GM21576 (cell line): ENCODE measurements at regions not wholly inside any gene's neighbourhood (a gene's known extent, or its start where the extent isn't known, plus 50 kb on each side); places are given as distances from the start of the nearest gene placed in this dataset.

Experiments
- ATAC-seq: cut with Tn5 transposase; IDR thresholded peaks from one replicate; pipeline ENCODE4 v1.9.1; 2021; ENCODE audit warnings: mild to moderate bottlenecking, moderate library complexity; ENCODE audit not compliant: unreplicated experiment

DNA sequence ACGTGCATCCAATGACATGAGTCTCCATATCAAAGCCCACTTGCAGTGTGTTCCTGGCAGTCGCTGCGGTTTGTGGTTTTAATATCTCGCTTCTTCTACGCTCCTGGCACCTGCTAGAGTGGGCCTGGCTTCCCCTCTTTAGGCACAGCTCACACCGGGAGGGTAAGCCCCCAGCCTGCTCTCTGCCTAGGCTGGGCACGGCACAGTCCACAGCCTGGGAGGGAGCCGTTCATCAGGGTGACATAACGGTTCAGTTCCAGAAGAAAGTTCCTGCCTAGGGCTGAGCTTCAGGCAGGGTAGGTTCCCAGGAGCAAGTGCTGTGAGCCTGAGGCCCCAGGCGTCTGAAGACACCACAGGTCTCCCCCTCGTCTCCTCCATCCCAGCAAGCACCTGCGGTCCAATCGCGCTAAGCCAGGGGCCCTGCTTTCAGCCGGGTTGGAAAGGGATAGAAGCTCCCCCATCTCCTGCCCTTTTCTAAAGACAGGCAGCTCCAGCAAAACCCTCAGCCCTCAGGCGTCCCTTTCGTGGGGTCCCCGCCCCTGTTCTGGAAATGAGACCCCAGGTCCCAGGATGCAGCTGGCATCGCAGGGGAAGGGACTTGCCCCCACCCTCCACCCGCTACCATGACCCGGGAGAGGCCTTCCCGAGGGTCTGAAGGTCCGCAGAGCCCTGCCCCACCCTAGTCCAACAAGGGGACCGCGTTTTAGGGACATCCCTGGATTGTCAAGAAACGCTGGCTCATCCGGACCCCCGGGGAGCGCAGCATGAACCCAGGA is 121.6 kb upstream of the ZNF507 start:
- no peak for ATAC-seq

DNA sequence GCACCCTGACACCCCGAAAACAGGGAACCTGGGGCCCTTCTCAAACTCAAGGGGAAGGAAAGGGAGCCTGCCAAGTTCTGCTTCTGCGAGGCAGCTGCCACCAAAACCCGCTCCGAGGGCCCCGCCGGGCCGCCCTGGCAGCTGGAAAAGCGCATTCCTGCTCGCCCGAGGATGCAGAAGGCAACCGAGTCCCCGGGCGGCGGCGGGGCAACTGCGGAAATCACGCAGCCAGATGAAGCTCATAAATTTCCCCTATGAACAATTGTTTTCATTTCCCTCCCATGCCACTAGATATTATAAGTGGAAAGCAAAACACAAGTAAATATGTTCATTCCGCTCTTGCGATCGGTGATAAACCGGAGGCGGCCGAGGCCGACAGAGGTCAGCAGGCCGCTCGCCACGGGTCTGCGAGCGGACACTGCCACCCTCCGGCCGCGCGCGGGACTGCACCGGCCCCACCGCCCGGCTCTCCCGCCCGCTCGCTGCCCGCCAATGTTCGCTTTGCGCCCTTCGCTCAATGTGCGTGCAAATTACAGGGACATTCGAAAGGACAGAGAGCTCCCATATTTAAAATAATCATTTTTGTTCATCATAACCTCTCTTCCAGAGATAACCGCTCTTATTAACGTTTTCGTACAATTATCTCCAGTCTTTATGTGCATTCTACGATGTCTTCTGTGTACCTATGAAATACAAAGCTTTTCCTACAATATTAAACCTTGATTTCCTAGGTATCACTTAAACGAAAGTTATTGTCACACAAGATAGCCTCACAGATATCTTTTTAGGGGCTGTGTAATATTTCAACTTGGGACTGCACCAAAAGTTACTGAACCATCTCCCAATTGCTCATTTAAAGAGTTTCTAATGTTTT is 120.8 kb upstream of the ZNF507 start:
- peak; percentile 71 for ATAC-seq

DNA sequence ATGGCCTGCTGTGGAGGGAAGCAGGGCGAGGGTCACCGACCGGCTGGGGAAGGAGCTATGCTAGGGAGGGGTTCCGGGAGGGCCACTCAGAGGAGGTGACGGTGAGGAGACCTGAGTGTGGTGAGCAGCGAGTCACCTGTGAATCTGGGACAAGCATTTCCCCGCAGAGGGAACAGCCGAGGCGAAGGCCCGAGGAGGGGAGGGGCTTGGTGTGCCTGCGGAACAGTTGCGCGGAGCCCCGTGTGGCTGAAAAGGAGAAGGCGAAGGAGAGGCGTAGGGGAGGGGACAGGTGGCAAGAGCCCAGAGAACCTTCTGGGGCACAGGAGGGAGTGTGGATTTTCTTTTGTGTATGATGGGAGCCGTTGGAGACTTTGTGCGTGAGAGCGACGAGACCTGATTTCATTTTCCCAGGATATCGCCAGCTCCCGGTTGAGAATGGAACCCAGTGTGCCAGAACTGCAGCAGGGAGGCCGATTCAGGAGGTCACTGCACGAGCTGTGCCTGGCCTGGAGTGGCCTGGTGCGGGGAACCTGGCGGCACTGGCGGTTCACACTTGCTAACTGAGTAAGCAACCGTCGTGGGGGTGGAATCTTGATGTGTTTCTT is 117.7 kb upstream of the ZNF507 start:
- ATAC-seq, result no peak

DNA sequence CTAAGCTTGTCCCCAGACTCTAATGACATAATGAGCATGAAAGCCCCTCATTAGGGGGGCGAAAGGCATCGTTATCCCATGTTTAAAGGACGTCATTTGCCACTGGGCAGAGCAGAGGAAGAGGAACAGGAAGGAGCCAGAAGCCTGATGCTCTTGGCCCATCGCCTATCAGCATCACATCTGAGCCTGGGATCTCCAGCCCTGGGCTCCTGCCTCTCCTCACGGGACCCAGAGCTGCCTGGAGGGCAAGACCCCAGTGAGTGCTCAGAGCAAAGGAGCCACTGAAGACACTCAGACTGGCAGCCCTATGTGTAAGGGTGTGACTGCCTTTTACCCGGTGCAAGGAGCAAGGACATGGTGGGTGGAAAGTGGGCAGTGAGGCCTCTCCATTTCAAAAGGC is 115.0 kb upstream of the ZNF507 start:
- no peak for ATAC-seq

DNA sequence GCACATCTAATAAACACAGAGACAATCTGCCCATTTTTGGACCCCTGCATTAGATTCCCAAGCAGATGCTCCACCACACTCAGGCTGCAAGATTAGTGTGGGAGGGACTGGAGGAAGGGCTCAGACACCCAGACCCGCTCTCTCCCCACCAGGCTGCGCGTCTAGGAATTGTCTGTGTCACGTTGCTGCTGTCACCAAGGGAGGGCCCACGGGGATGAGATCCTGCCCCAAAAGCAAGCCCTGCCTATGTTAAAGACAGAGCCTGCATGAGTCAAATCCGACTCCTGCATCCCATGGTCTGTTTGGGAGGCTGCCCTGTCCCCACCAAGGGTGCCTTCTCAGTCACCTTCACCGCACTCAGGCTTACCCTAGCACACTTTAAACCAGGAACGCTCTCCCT is 114.4 kb upstream of the ZNF507 start:
- no peak for ATAC-seq

DNA sequence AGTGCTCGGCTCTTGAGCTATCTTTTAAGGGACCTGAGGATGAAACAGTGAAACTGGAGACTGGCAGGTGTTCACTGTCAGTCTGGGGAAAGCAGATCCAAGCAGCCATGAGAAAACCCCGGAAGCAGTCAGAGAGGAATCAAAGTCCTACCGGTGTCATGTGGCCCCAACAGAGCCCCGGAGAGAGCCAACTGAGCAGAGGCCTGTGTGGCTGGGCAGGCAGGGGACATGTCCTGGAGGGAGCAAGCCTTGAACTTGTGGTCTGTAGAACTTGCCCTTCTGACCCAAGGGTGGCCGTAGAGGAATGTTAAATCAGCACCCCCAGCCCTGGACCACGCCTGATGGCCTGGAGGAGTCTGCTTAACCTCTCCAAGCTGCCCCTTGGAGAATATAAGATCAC is 113.7 kb upstream of the ZNF507 start:
- no peak for ATAC-seq

DNA sequence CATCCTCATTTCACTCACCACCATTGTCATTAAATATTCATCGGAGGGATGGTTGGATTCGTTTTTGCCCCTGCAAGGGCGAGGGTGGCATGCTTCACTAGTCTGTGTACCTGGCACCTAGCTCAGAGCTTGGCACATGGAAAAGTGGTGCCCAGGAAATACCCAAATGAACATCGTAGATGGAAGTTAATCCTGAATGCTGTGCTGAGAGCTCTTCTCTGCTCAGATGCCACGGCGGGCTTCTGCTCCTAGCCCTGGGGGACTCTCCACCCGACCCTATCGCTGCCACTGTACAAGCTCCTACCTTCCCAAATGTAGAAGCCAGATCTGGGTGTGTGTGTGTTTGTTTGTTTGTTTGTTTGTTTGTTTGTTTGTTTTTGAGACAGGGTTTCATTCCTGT is 113.0 kb upstream of the ZNF507 start:
- ATAC-seq, result no peak

DNA sequence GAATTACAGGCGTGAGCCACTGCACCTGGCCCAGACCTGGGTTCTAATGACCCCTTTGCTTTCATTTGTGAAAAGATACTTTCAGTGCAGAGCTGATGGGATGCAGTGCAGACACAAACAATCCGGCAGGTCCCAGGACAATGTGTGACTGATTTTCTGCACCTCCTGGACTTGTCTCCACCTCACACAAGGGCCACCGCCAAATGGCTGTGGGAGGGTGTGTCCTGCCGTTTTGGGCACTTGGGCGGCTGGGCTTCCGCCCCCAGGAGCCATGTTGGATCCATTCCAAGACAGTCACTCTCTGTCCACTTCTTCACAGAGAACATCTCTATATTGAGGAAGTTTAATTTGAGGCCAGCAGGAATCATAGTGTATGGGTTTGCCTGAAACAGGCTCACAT is 112.3 kb upstream of the ZNF507 start:
- no peak for ATAC-seq

DNA sequence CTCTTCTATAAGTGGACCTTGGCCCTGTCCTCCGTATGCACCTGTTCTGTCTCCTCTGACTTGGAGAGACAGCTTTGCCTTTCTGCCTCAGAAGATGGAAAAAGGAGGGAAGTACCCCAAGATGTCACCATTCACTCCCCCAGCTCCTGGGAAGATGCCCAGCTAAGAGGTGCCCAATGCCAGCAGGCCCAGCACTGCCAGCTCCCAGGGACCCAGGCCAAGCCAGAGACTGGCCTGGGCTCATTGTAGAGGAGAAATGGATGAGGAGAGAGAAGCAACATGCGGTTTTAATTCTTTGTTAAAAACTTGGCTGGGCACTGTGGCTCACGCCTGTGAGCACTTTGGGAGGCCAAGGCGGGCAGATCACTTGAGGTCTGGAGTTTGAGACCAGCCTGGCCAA is 111.5 kb upstream of the ZNF507 start:
- ATAC-seq, result no peak

DNA sequence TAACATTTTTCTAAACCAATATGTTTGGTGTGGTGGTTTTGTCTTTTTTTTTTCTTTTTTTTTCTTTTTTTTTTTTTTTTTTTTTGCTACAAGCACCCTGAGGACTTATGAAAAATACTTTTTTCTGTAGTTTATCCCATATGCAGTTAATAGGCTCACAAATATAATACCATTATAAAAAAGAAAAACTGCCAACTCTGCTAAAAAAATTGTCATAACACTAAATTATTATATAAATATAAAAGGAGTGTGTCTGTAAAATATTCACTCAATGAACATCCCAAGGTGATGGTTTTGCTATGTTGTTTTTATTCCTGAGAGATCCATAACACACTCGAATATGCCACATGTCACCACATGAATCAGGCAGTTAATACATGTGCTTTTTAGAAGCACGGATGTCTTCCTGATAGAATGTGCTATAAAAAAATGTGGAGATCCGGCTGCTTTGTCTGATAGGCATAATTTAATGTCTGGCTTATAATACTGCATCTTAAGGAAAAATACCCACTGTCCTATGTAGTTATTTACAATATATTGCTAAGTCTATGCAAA is 110.7 kb upstream of the ZNF507 start:
- ATAC-seq, result no peak

DNA sequence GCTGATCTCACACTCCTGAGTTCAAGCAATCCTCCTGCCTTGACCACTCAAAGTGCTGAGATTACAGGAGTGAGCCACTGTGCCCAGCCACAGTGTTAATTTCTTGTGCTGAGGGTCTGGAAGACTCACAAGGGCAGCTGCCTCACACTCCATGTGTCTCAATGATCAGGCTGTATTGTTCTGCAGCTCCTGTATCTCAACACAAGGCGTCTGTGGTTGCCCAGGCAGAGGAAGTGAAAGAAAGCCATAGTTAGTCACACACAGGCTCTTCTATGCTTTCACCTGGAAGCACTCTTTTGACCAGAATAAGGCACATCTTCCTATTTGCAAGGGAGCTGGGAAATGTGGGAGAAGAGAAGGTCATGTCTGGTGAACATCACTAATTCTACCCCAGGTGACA is 107.3 kb upstream of the ZNF507 start:
- ATAC-seq, result peak; percentile 47

DNA sequence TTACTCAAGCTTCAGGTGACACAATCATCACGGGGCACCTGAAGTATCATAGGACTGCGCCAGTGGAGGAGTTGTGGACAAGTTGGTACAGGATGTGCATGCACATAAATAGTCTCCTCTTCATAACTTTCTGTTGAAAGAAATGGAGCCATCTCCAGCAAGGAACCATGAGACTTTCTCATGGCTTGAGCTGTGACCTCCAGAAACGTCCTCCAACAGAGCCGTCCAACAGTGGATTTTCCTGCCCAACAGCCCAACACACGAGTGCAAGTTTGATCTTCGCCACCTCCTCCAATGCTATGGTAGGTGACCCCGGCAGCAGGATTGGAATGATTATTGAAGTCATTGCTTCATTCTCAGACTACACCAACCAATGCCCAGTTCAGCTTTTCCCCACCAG is 105.1 kb upstream of the ZNF507 start:
- no peak for ATAC-seq

DNA sequence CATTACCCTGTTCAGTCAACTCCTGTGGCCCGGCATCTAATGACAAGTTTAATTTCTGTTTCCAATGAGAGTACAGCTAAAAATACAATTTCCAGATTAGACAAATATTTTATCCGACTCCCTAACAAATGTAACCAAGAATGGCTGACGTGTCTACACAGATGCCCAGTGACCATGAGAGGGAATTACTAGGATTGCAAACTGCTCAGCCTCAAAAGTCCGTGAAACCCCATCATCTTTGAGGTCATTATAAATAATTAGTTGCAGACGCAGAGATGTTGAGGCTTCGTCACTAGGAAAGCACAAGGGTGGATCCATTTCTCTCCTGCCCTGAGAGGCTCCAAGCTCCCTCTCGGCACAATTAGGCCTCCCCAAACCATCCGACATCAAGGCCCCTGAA is 104.1 kb upstream of the ZNF507 start:
- ATAC-seq, result no peak

DNA sequence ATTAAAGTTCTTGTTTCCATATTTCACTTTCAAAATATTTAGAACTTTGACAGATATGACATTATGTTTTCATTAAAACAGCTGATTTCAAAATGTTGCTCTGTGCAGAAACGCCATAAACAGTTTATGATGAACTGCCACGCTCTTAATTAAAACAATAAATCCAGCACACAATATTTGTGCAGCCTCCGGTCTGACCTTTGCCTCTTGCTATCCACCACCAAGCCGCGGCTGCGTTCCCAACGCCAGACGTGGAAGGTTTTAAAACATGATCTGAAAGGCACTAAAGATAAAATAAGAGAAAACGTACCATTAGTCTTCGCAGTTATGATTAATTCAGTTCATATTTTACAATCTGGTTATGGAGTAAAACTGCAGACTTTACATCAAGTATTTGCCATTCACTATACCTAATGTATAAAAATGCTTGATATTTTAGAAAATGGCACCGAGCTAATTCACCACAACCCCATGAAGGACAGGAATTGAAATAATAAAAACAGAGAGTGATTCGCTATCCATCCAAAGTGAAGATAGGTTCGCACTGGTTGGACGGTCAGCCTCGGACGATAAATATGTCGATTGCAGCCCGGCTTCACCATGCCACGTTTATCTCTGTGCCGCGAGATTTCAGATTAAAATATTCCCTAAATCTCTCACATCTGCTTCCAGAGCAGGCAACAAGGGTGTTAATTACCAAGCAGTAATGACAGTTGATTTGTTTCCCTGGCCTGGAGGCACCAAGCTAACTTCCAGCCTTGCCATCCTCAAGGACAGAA is 103.3 kb upstream of the ZNF507 start:
- no peak for ATAC-seq

DNA sequence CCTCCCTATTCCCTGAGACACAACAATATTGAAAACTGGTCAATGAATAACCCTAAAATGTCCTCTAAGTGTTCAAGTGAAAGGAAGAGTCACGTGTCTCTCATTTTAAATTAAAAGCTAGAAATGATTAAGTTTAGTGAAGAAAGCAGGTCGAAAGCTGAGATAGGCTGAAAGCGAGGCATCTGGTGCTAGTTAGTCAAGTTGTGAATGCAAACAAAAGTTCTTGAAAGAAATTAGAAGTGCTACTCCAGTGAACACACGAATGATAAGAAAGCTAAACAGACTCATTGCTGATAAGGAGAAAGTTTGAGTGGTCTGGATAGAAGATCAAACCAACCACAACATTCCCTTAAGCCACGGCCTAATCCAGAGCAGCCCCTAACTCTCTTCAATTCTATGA is 99.4 kb upstream of the ZNF507 start:
- ATAC-seq, result no peak

DNA sequence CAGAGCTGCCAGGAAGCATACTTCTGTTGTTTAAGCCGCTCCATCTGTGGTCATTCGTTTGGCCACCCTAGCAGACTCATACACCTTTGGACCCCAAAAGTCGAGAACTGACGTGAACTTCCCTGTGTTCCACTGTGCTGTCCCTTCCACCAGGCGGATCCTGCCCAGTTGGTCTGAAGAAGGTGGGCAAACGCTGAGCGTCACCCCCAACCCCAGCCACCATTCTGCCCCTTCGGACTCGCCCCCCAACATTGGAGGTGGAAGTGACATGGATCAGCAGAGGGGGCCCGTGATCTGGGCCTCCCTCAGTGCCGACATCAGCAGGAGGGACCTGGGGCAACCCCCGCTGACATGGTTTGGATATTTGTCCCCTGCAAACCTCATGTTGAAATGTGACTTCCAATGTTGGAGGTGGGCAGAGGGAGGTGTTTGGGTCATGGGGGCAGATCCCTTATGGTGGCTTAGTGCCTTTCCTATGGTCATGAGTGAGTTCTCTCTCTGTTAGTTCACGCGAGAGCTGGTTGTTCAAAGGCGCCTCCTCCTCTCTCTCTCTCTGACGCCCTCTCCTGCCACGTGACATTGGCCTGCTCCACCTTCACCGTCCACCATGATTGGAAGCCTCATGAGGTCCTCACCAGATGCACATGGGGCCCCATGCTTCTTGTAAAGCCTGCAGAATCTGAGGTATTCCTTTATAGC is 93.6 kb upstream of the ZNF507 start:
- no peak for ATAC-seq

DNA sequence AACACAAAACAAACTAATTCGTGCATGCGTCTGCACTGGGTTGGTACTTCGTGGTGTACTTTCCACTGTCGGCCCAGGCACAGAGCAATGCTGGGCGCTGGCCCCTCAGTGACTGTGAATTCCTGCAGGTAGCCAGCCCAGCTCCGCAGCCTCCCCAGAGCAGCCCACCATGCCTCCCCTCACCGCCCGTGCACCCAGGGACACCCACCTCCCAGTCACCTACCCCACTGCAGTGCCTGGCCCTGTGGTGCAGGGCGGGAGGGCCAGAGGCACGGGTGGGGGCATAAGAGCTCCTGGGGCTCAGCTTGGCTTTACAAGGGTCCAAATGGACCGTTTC is 93.1 kb upstream of the ZNF507 start:
- no peak for ATAC-seq

DNA sequence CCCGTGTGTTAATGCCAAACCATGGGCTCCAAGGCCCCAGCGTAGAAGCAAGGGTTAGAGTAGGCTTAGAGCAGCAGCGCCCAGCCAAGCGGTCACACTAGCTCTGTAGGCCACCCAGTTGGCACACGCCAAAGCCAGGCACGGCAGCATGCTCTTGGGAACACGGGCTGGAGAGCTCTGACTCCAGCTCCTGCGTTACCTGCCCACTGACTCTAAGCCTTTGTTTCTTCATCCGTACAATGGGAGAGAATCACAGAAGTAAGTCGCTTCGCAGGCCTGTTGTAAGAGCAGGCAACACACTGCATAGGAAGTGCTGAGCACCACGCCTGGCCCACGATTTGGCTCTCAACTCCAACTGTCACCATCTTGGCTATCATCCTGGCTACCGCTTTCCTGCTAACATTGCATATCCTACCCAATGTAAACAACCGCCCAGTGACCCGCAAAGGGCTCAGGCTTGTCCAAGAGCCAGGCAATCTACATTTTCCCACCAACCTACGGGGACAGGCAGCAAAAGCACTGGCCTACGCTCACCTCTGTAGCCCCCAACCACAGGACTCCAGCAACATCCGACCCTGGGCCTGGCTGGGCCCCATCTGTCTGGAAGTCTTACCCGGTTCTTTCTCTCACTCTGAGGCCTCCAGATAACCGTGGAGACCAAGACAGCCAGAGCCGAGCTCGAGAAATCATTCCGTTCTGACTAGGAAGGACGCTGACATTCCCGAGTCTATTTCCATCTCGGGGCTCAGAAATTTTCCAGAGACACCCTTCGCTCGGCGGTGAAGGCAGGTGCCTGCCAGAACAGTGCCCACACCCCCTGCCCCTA is 91.5 kb upstream of the ZNF507 start:
- ATAC-seq, result no peak

DNA sequence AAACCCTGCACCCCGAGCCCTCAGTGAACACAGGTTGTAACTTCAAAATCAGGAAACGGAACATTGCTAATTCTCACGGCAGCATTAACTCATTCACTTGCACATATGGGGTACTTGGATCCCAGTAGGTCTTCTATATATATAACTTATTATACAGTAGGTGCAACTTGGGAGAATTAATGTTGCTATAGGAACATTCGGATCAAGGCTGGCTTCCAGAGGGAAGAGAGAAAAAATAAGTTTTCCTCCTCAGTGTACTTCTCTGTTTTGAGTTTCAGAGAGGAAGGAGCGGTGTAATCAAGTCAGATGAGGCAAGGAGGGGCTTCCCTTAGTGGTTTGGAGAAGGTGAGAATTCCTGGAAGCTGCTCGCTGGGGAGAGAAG is 90.9 kb upstream of the ZNF507 start:
- no peak for ATAC-seq
